ENCODE measurements at regions not wholly inside any gene's neighbourhood (a gene's known extent, or its start where the extent isn't known, plus 50 kb on each side); places are given as distances from the start of the nearest gene placed in this dataset.

DNA sequence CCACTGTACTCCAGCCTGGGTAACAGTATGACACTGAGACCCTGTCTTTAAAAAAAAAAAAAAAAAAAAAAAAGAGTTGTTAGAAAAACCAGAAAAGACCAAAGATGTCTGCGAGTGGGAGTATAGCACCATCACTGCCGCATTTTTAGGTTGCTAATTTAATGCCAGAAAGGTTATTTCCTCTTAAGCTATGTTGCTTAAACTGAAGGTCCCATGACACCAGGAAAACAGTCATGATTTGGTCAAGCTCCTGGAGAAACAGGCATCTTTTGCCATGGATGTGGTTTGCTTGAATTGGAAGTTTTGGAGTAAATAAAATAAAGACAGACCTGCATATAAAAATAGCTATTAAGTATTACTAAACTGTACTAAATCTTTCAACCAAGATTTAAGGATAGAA, 68.3 kb upstream of the TNFRSF21 start:
- H3K27ac Mint-ChIP-seq (ENCODE audit: unreplicated experiment), result no peak overlapping the region
- FAIRE-seq, result no peak
- H4K20me1 ChIP-seq (ENCODE audit: insufficient read depth, low read length), result no peaks in the 10 kb centered on the region

DNA sequence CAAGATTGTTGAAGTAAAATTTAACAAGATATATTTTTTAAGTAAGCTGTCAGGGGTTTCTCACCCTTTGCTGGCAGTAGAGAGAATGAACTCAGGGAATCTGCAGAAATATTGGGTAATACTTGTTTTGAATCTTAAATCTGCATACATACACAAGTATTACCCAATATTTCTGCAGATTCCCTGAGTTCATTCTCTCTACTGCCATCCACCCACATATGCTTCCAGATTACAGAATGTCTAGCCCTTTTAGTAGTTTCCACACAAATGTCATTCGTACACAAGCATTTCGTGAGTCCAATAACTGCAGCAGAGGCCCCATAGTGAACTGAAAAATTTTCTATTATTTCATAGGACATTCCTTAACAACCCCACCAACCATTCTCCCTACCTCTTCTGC, 69.6 kb upstream of the TNFRSF21 start:
- Histone ChIP-seq H3K4me3 (ENCODE audit: insufficient read depth, low read depth, low read length) (no peak overlapping the region), H3K27me3 (ENCODE audit: insufficient read depth, low read length) (peaks cover 2% of the 10 kb centered on the region), H3K36me3 (ENCODE audit: insufficient read depth, low read length) (no peaks in the 10 kb centered on the region), H3K4me1 (ENCODE audit: insufficient read depth, low read length) (no peaks in the 10 kb centered on the region), H3K4me2 (ENCODE audit: low read length) (no peak overlapping the region), H3K9me3 (ENCODE audit: insufficient read depth, low read depth, low read length) (no peaks in the 10 kb centered on the region), H3K79me2 (ENCODE audit: insufficient read depth, low read length) (no peaks in the 10 kb centered on the region), H3K9ac (ENCODE audit: low read length) (no peak overlapping the region), H3K27ac (ENCODE audit: low read depth, low read length) (no peak overlapping the region), H4K20me1 (ENCODE audit: insufficient read depth, low read length) (no peaks in the 10 kb centered on the region), H2AFZ (ENCODE audit: low read depth, low read length) (no peak overlapping the region)
- no peak for DNase-seq (ENCODE audit: low read depth)
- Mint-ChIP-seq H3K27ac (ENCODE audit: unreplicated experiment) (no peak overlapping the region), H3K4me3 (ENCODE audit: unreplicated experiment) (no peak overlapping the region), H3K27me3 (ENCODE audit: low read depth, unreplicated experiment) (peaks cover 5% of the 10 kb centered on the region), H3K4me1 (ENCODE audit: low read depth, unreplicated experiment) (peaks cover 10% of the 10 kb centered on the region), H3K36me3 (ENCODE audit: low read depth, unreplicated experiment) (no peaks in the 10 kb centered on the region), H3K9me3 (ENCODE audit: unreplicated experiment) (no peaks in the 10 kb centered on the region)
- TF ChIP-seq EZH2 (IDR thresholded peaks at IDR 0.05; ENCODE audit: insufficient read depth, low read length) (no peak), CTCF (IDR thresholded peaks at IDR 0.05; ENCODE audit: insufficient read depth, low read depth, low read length) (no peak)
- FAIRE-seq, result no peak

More for the DNA sequence above, 68.3 kb upstream of the TNFRSF21 start:
- Histone ChIP-seq H3K79me2 (ENCODE audit: insufficient read depth, low read length) (no peaks in the 10 kb centered on the region), H3K4me2 (ENCODE audit: low read length) (no peak overlapping the region), H3K27ac (ENCODE audit: low read depth, low read length) (no peak overlapping the region), H3K27me3 (ENCODE audit: insufficient read depth, low read length) (peaks cover 2% of the 10 kb centered on the region), H3K4me3 (ENCODE audit: insufficient read depth, low read depth, low read length) (no peak overlapping the region), H3K9ac (ENCODE audit: low read length) (no peak overlapping the region), H2AFZ (ENCODE audit: low read depth, low read length) (no peak overlapping the region), H3K36me3 (ENCODE audit: insufficient read depth, low read length) (no peaks in the 10 kb centered on the region), H3K9me3 (ENCODE audit: insufficient read depth, low read depth, low read length) (no peaks in the 10 kb centered on the region), H3K4me1 (ENCODE audit: insufficient read depth, low read length) (no peaks in the 10 kb centered on the region)
- DNase-seq (ENCODE audit: low read depth), result no peak
- peaks cover 5% of the 10 kb centered on the region for H3K27me3 Mint-ChIP-seq (ENCODE audit: low read depth, unreplicated experiment)
- H3K9me3 Mint-ChIP-seq (ENCODE audit: unreplicated experiment), result no peaks in the 10 kb centered on the region
- TF ChIP-seq EZH2 (IDR thresholded peaks at IDR 0.05; ENCODE audit: insufficient read depth, low read length) (no peak), CTCF (IDR thresholded peaks at IDR 0.05; ENCODE audit: insufficient read depth, low read depth, low read length) (no peak)
- H3K4me3 Mint-ChIP-seq (ENCODE audit: unreplicated experiment), result no peak overlapping the region
- no peaks in the 10 kb centered on the region for H3K36me3 Mint-ChIP-seq (ENCODE audit: low read depth, unreplicated experiment)
- H3K4me1 Mint-ChIP-seq (ENCODE audit: low read depth, unreplicated experiment), result peaks cover 10% of the 10 kb centered on the region

DNA sequence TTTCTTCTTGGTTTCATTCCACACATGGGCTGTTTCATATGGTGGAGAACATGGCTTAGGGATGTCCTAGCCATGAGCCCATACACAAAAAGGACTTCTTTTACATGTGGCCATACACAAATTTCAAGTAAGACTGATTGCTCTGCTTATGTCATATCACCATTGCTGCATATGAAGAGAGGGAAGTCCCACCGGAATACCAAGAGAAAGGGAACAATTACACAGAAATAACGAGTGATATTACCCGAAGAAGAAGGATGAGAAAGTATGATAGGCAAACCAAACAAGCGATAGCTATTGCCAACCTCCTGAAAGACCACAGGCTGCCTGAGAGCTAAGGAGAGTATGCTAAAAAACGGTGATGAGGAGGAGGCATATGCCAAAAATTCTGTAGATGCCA, 70.5 kb upstream of the TNFRSF21 start:
- no peaks in the 10 kb centered on the region for H3K4me1 ChIP-seq (ENCODE audit: insufficient read depth, low read length)
- no peak for TF ChIP-seq CTCF (IDR thresholded peaks at IDR 0.05; ENCODE audit: insufficient read depth, low read depth, low read length)
- no peaks in the 10 kb centered on the region for H4K20me1 ChIP-seq (ENCODE audit: insufficient read depth, low read length)
- H3K27me3 Mint-ChIP-seq (ENCODE audit: low read depth, unreplicated experiment), result peaks cover 5% of the 10 kb centered on the region
- H3K4me1 Mint-ChIP-seq (ENCODE audit: low read depth, unreplicated experiment), result peaks cover 10% of the 10 kb centered on the region
- no peaks in the 10 kb centered on the region for H3K36me3 Mint-ChIP-seq (ENCODE audit: low read depth, unreplicated experiment)
- no peak overlapping the region for H3K27ac ChIP-seq (ENCODE audit: low read depth, low read length)
- H3K4me3 Mint-ChIP-seq (ENCODE audit: unreplicated experiment), result no peak overlapping the region
- H3K79me2 ChIP-seq (ENCODE audit: insufficient read depth, low read length), result no peaks in the 10 kb centered on the region
- H3K9me3 Mint-ChIP-seq (ENCODE audit: unreplicated experiment), result no peaks in the 10 kb centered on the region
- H3K4me2 ChIP-seq (ENCODE audit: low read length), result no peak overlapping the region
- H3K9ac ChIP-seq (ENCODE audit: low read length), result no peak overlapping the region
- H3K36me3 ChIP-seq (ENCODE audit: insufficient read depth, low read length), result no peaks in the 10 kb centered on the region
- H2AFZ ChIP-seq (ENCODE audit: low read depth, low read length), result no peak overlapping the region
- DNase-seq (ENCODE audit: low read depth) (no peak), FAIRE-seq (no peak)
- no peak overlapping the region for H3K4me3 ChIP-seq (ENCODE audit: insufficient read depth, low read depth, low read length)
- peaks cover 2% of the 10 kb centered on the region for H3K27me3 ChIP-seq (ENCODE audit: insufficient read depth, low read length)
- H3K27ac Mint-ChIP-seq (ENCODE audit: unreplicated experiment), result no peak overlapping the region
- H3K9me3 ChIP-seq (ENCODE audit: insufficient read depth, low read depth, low read length), result no peaks in the 10 kb centered on the region

Data from astrocyte (in vitro differentiated cells and primary cell).